ENCODE measurements at regions not wholly inside any gene's neighbourhood (a gene's known extent, or its start where the extent isn't known, plus 50 kb on each side); places are given as distances from the start of the nearest gene placed in this dataset.

- ChIA-PET CTCF (interaction anchor here in 1 of 2 donors (0.6 kb wide), 1 partner anchor 1270 kb away, joined by 3 read pairs; no protein-coding TSS in a partner anchor), POLR2A (no interaction called here)
- Histone ChIP-seq H3K36me3 (ENCODE audit: control insufficient read depth in 2 of 2, extremely low read depth in 1 of 2, insufficient read depth in 1 of 2, low read length in 1 of 2) (no peaks in the 10 kb centered on the region), H3K27ac (ENCODE audit: low read length) (no peak overlapping the region), H3K4me3 (ENCODE audit: control insufficient read depth in 1 of 2, extremely low read depth in 1 of 2, low read length in 1 of 2) (no peak overlapping the region), H3K4me1 (ENCODE audit: control insufficient read depth in 1 of 2, extremely low read depth in 1 of 2, insufficient read depth in 2 of 2, low read length in 2 of 2) (no peaks in the 10 kb centered on the region), H3K9me3 (no peaks in the 10 kb centered on the region), H3K27me3 (replicated peaks in 1 of 2; ENCODE audit: control insufficient read depth in 2 of 2, extremely low read depth in 1 of 2, insufficient read depth in 2 of 2, low read length in 1 of 2) (no peaks in the 10 kb centered on the region)
- ATAC-seq (replicated peaks in 1 of 4) (no peak), DNase-seq (no peak)
- 0% methylated on average over 1 of the region's 1 CpG for WGBS (ENCODE audit: insufficient coverage)
- Mint-ChIP-seq H3K4me3 (no peak overlapping the region), H3K4me1 (no peaks in the 10 kb centered on the region), H3K36me3 (no peaks in the 10 kb centered on the region), H3K27me3 (no peaks in the 10 kb centered on the region), H3K27ac (no peak overlapping the region), H3K9me3 (peaks cover 3 to 9% (median 6%) of the 10 kb centered on the region in 3 donors)
These were observed 634.8 kb upstream of the BCHE start for GRCh38 chr3:166472015-166472414.

- Mint-ChIP-seq H3K4me3 (no peak overlapping the region), H3K27ac (no peak overlapping the region), H3K27me3 (no peaks in the 10 kb centered on the region), H3K9me3 (peaks cover 3 to 11% (median 6%) of the 10 kb centered on the region in 3 donors), H3K36me3 (no peaks in the 10 kb centered on the region), H3K4me1 (no peaks in the 10 kb centered on the region)
- ChIA-PET CTCF (interaction anchor here in 1 of 2 donors (0.6 kb wide), 1 partner anchor 1269 kb away, joined by 3 read pairs; no protein-coding TSS in a partner anchor), POLR2A (no interaction called here)
- ATAC-seq (replicated peaks in 1 of 4) (no peak), DNase-seq (no peak)
- no CpG with 5 or more reads among the region's 4 CpGs for WGBS (ENCODE audit: insufficient coverage)
- Histone ChIP-seq H3K4me3 (ENCODE audit: control insufficient read depth in 1 of 2, extremely low read depth in 1 of 2, low read length in 1 of 2) (no peak overlapping the region), H3K36me3 (ENCODE audit: control insufficient read depth in 2 of 2, extremely low read depth in 1 of 2, insufficient read depth in 1 of 2, low read length in 1 of 2) (no peaks in the 10 kb centered on the region), H3K9me3 (no peaks in the 10 kb centered on the region), H3K4me1 (ENCODE audit: control insufficient read depth in 1 of 2, extremely low read depth in 1 of 2, insufficient read depth in 2 of 2, low read length in 2 of 2) (no peaks in the 10 kb centered on the region), H3K27ac (ENCODE audit: low read length) (no peak overlapping the region), H3K27me3 (replicated peaks in 1 of 2; ENCODE audit: control insufficient read depth in 2 of 2, extremely low read depth in 1 of 2, insufficient read depth in 2 of 2, low read length in 1 of 2) (no peaks in the 10 kb centered on the region)
These were observed 634.0 kb upstream of the BCHE start for GRCh38 chr3:166471074-166471767.

GRCh38 chr3:166462891-166463470 is 625.8 kb upstream of the BCHE start:
- ChIA-PET POLR2A (no interaction called here), CTCF (no interaction called here)
- no peaks in the 10 kb centered on the region for H3K27me3 ChIP-seq (replicated peaks in 1 of 2; ENCODE audit: control insufficient read depth in 2 of 2, extremely low read depth in 1 of 2, insufficient read depth in 2 of 2, low read length in 1 of 2)
- Mint-ChIP-seq H3K36me3 (no peaks in the 10 kb centered on the region), H3K9me3 (peaks cover 4 to 8% (median 5%) of the 10 kb centered on the region in 3 donors), H3K4me3 (no peak overlapping the region), H3K27ac (no peak overlapping the region), H3K4me1 (no peaks in the 10 kb centered on the region), H3K27me3 (no peaks in the 10 kb centered on the region)
- H3K27ac ChIP-seq (ENCODE audit: low read length) = no peak overlapping the region
- no peaks in the 10 kb centered on the region for H3K4me1 ChIP-seq (ENCODE audit: control insufficient read depth in 1 of 2, extremely low read depth in 1 of 2, insufficient read depth in 2 of 2, low read length in 2 of 2)
- DNase-seq = no peak
- 57% methylated on average over 1 of the region's 2 CpGs for WGBS (ENCODE audit: insufficient coverage)
- no peak for ATAC-seq (replicated peaks in 1 of 4)
- no peaks in the 10 kb centered on the region for H3K9me3 ChIP-seq
- no peak overlapping the region for H3K4me3 ChIP-seq (ENCODE audit: control insufficient read depth in 1 of 2, extremely low read depth in 1 of 2, low read length in 1 of 2)
- no peaks in the 10 kb centered on the region for H3K36me3 ChIP-seq (ENCODE audit: control insufficient read depth in 2 of 2, extremely low read depth in 1 of 2, insufficient read depth in 1 of 2, low read length in 1 of 2)

GRCh38 chr3:166461626-166462025 is 624.4 kb upstream of the BCHE start:
- Histone ChIP-seq H3K9me3 (no peaks in the 10 kb centered on the region), H3K4me3 (ENCODE audit: control insufficient read depth in 1 of 2, extremely low read depth in 1 of 2, low read length in 1 of 2) (no peak overlapping the region), H3K27me3 (replicated peaks in 1 of 2; ENCODE audit: control insufficient read depth in 2 of 2, extremely low read depth in 1 of 2, insufficient read depth in 2 of 2, low read length in 1 of 2) (no peaks in the 10 kb centered on the region), H3K27ac (ENCODE audit: low read length) (no peak overlapping the region), H3K4me1 (ENCODE audit: control insufficient read depth in 1 of 2, extremely low read depth in 1 of 2, insufficient read depth in 2 of 2, low read length in 2 of 2) (no peaks in the 10 kb centered on the region), H3K36me3 (ENCODE audit: control insufficient read depth in 2 of 2, extremely low read depth in 1 of 2, insufficient read depth in 1 of 2, low read length in 1 of 2) (no peaks in the 10 kb centered on the region)
- H3K36me3 Mint-ChIP-seq = no peaks in the 10 kb centered on the region
- DNase-seq (no peak), ATAC-seq (replicated peaks in 1 of 4) (no peak)
- POLR2A ChIA-PET = no interaction called here
- no CpG with 5 or more reads among the region's 2 CpGs for WGBS (ENCODE audit: insufficient coverage)
- CTCF ChIA-PET = no interaction called here
- no peak overlapping the region for H3K27ac Mint-ChIP-seq
- H3K4me1 Mint-ChIP-seq = no peaks in the 10 kb centered on the region
- no peaks in the 10 kb centered on the region for H3K27me3 Mint-ChIP-seq
- H3K4me3 Mint-ChIP-seq = no peak overlapping the region
- peaks cover 4 to 15% (median 10%) of the 10 kb centered on the region in 3 donors for H3K9me3 Mint-ChIP-seq

GRCh38 chr3:166457382-166457781 is 620.2 kb upstream of the BCHE start:
- Histone ChIP-seq H3K9me3 (no peaks in the 10 kb centered on the region), H3K27ac (ENCODE audit: low read length) (no peak overlapping the region), H3K4me3 (ENCODE audit: control insufficient read depth in 1 of 2, extremely low read depth in 1 of 2, low read length in 1 of 2) (no peak overlapping the region), H3K36me3 (ENCODE audit: control insufficient read depth in 2 of 2, extremely low read depth in 1 of 2, insufficient read depth in 1 of 2, low read length in 1 of 2) (no peaks in the 10 kb centered on the region), H3K27me3 (replicated peaks in 1 of 2; ENCODE audit: control insufficient read depth in 2 of 2, extremely low read depth in 1 of 2, insufficient read depth in 2 of 2, low read length in 1 of 2) (no peaks in the 10 kb centered on the region), H3K4me1 (ENCODE audit: control insufficient read depth in 1 of 2, extremely low read depth in 1 of 2, insufficient read depth in 2 of 2, low read length in 2 of 2) (no peaks in the 10 kb centered on the region)
- Mint-ChIP-seq H3K27ac (no peak overlapping the region), H3K4me3 (no peak overlapping the region), H3K9me3 (peaks cover 4 to 18% (median 10%) of the 10 kb centered on the region in 3 donors), H3K36me3 (no peaks in the 10 kb centered on the region), H3K4me1 (no peaks in the 10 kb centered on the region), H3K27me3 (no peaks in the 10 kb centered on the region)
- ChIA-PET CTCF (no interaction called here), POLR2A (no interaction called here)
- DNase-seq (no peak), ATAC-seq (replicated peaks in 1 of 4) (no peak)
- WGBS (ENCODE audit: insufficient coverage) = no CpG with 5 or more reads among the region's 3 CpGs

GRCh38 chr3:166456286-166456685 is 619.1 kb upstream of the BCHE start:
- ATAC-seq (replicated peaks in 1 of 4) = no peak
- POLR2A ChIA-PET = no interaction called here
- WGBS (ENCODE audit: insufficient coverage) = 27% methylated on average over 2 of the region's 3 CpGs
- Histone ChIP-seq H3K9me3 (no peaks in the 10 kb centered on the region), H3K4me1 (ENCODE audit: control insufficient read depth in 1 of 2, extremely low read depth in 1 of 2, insufficient read depth in 2 of 2, low read length in 2 of 2) (no peaks in the 10 kb centered on the region), H3K27me3 (replicated peaks in 1 of 2; ENCODE audit: control insufficient read depth in 2 of 2, extremely low read depth in 1 of 2, insufficient read depth in 2 of 2, low read length in 1 of 2) (no peaks in the 10 kb centered on the region), H3K27ac (ENCODE audit: low read length) (no peak overlapping the region), H3K4me3 (ENCODE audit: control insufficient read depth in 1 of 2, extremely low read depth in 1 of 2, low read length in 1 of 2) (no peak overlapping the region), H3K36me3 (ENCODE audit: control insufficient read depth in 2 of 2, extremely low read depth in 1 of 2, insufficient read depth in 1 of 2, low read length in 1 of 2) (no peaks in the 10 kb centered on the region)
- Mint-ChIP-seq H3K27me3 (no peaks in the 10 kb centered on the region), H3K9me3 (peaks cover 8 to 21% (median 10%) of the 10 kb centered on the region in 3 donors), H3K27ac (no peak overlapping the region), H3K4me1 (no peaks in the 10 kb centered on the region), H3K4me3 (no peak overlapping the region), H3K36me3 (no peaks in the 10 kb centered on the region)
- CTCF ChIA-PET = no interaction called here
- no peak for DNase-seq
